SKM-1 treated with dmso at 0.1 percent for 144 hours (cell line): ENCODE measurements at regions not wholly inside any gene's neighbourhood (a gene's known extent, or its start where the extent isn't known, plus 50 kb on each side); places are given as distances from the start of the nearest gene placed in this dataset.
"Not testable (repeated sequence)": the region's sequence is repeated elsewhere in the genome, so short reads cannot be mapped to it uniquely, and the experiment has no call there.

Source experiments
- DNase-seq: peaks from one replicate; lab custom pipeline; 2025; ENCODE audit not compliant: unreplicated experiment; lab: John Stamatoyannopoulos, UW

DNA sequence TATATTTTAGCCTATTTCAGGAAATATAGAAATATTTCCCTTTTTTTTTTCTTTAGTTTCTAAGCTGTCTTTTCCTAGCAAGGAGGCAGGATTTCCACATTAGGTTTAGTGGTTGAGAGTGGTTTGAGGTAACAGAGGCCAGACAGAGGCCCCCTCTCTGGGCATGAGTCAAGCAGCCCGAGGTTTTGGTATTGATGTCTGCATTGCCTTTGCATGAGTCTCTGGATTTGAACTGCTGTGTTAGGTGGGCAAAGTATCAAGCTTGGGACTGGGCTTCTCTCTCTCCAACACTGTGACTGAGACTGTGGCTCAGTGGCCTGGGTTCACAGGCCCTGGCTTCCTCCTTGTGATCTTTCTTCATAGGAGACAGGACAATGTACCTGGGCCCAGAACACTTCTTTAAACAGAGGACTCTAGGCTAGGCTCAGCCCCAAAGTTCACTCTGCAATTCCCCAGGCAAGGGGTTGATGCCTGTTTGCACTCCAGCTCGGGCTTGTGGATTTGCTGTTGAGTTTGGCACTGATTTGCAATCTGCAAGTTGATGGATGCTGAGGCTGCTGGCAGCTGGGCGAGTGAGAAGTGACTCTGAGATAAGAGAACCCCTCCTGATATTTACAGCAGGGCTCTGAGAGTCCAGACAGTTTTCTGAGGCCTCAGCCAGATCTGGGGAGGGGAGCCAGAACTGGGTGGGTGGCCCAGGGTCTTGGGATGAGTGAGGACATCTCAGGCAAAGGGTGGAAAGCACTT is 271.2 kb downstream of the EN1 start:
- DNase-seq = no peak

DNA sequence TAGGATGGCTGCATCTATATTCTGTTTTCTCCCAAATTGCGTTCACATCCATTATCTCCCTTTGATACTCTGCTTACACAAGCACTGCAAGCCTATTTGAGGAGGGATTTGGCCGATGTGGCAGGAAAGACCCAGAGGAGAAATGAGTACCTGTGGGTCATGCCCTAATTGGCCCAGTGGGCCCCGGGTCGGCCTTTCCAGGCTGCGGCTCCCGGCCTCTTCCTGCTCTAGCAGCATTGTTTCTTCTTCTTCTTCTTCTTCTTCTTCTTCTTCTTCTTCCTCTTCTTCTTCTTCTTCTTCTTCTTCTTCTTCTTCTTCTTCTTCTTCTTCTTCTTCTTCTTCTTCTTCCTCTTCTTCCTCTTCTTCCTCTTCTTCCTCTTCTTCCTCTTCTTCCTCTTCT is 275.1 kb downstream of the EN1 start:
- not testable (repeated sequence) for DNase-seq

DNA sequence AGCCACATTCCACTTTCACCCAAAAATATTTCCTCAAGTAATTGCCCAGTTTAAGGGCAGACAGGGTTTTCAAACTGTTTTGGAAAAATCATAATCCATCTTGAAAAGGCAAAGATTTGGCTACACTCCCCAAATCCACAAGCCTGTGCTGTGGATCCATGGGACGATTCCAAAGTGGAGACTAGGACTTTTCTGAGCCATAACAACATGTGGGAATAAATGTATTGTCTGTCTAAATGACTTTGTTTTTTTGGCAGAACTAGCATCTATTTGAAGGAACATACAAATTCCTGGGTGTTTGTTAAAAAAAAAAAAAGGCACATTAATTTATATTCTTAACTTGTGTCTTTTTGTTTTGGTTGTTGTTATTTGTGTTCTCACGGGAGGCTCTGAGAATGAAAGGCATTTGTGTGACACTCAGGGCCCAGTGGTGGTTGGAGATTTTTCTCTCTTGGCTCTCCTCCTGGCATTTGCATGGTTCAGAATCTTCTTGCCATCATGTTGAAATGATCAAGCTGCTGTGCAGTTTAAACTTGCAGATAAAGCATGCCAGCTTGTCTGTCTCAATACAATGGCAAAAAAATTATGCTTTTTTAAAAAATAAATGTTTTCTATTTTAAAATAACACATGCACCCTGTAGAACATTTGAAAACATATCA is 277.4 kb downstream of the EN1 start:
- no peak for DNase-seq

DNA sequence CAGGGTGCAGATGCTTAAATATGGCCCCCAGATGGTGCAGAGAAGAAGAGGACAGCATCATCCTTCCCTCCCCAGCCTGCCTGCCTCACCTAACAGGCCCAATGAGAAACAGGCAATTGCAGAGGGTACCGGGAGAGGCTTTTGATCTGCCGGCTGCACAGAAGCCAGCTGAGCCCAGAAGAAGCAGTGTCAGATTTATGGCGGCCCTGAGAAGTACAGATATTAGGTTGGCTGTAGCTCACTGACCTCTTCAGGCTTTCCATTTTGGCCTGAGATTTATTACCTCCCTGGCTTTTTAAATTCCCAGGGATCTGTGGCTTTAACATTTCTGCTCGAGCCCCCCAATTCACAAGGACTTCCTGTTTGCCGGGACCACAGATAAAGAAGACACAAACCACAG is 278.7 kb downstream of the EN1 start:
- no peak for DNase-seq

DNA sequence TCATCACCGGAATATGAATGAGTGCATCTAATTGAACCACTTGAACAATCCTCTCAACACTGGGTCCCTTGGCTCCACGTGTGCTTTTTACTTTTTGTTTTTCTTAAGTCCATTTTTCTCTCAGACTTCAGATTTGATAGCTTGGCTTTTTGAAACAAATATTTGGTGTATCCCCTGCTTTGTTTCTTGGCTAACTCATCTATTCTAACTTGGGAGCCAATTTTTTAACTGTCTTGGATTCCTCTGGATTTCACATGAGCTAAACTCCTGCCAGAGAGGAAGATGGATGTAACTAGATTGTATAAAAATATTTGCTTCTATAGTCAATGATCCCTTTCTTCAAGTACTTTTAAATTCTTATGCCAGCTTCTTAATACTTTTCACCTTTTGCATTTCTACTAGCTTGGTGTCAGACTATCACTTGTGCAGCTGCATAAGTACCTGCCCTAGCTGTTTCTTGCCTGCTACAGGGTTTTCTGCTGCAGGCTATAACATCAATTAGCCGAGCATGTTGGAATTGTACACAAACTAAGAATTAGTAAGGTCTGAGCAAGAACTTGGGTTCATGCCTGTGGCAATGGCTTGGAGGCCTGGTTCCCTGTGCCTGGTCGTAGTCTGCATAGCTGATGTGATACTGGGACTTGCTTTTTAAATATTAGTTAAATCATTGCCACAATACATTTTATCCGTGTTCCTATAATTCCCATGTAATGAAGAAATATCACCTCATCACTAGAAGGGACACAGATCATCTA is 281.5 kb downstream of the EN1 start:
- DNase-seq = no peak

DNA sequence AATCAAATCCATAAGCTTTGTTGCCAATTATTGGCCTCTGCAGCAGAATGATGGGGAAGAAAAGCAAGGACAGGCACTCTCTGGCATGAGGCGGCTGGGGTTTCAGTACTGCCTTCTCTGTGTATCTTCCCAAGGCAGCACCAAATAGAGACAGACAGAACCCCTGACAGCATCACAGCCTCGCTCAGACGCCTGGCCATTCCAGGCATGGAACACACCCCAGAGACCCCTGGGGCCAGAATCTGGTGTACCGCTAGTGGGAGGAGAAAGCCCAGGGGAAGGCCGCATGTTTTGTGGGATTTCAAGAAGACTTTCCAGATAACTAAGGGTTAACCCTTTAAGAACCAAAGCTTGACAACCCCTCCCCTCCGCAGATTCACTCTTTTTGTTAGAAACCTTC is 282.1 kb downstream of the EN1 start:
- DNase-seq = no peak

DNA sequence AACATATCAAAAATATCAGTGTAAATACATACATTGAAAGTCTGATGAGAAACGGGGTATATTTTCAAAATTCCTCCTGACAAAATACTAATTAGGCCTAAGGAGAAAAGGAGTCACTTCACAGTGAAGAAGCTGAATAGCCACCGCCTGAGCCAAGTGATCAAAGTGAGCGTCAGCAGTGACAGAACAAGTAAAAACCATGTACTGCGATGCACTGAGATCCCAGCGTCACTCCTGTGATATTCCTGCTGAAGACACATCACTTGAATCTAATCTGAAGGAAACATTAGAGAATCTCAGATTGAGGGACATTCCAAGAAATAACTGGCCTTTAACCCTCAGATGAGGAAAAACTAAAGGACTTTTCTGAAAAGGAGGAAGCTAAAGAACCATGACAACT is 285.3 kb downstream of the EN1 start:
- DNase-seq = no peak

DNA sequence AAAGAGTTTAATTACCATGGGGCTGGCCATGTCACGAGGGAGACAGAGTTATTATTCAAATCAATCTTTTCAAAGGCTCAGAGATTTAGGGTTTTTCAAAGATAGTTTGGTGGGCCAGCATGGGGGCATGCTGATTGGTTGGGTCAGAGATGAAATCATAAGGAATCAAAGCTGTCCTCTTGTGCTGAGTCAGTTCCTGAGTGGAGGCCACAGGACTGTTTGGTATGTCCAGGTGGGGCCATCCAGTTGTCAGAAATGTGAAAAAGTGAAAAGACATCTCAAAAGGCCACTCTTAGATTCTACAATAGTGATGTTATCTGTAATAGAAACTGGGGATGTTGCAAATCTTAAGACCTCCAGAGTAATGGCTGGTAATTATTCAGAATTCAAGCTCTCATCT is 288.6 kb downstream of the EN1 start:
- DNase-seq = no peak

DNA sequence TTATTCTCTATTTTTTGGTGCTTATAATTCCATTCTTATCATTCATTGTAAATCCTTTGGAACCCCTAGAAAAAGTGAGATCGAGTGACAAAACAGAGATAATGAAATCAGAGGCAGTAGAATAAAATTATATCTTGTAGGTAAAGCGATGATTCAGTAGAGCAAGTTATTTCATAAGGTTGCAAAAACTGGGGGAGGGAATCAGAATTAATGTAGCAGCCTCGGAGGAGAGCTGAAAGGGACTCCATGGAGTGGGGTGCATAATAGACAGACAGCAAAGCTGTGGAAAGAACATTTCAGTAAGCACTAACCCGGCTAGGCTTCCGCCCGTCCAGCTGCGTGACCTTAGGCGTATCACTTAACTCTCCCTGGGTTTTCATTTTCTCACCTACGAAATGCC is 289.7 kb downstream of the EN1 start:
- no peak for DNase-seq

DNA sequence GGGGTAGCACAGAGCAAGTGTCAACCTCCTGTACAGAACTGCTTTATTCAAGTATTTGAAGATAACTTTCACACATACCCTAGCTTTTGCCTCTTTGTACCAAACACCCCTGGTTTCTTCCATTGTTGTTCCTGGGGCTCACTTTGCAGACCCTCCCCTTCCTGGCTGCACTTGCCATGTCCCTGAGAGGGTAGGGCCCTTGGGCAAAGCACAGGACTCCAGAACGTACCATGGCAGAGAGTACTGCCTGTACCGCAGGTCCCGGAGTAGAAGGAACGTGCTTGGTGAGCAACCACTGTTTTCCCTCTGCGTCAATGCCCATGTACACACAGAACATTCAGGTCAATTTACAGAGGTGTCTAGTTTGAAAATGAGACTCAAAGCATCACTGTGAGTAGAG is 290.4 kb downstream of the EN1 start:
- no peak for DNase-seq

DNA sequence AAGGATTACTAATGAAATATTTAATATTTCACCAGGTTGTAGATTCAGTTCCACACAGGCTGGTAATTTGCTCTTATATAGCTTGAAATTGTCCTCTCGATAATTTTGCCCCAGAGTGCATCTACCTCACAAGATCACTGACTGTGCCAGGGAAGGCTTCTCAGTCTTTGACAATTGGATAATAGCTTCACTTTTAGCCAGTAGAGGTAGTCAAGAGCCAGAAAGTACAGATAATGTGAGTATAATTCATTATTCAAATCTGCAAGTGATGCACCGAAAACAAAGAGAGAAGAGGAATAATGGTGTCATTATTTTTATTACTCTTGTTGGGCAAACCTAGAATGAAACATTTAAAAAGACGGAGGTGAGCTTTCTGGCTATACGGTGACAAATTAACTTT is 292.8 kb downstream of the EN1 start:
- no peak for DNase-seq

DNA sequence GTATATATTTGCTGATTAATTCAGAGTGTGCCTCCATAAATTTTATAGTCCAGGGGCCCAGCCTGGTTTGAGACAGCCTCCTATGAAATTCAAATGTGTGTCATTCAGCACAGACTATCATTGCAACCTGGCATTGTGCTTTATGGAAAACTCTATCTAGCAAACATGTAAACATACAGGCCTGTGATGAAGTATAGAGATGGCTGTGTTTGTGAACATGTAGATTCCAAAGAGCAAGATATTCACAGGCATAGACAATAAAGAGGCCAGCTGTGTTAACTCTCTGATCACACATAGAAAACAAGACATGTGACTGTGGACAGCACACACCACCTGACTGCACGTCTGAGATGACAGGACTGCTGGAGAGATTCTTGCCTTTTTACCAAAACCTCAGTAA is 297.9 kb downstream of the EN1 start:
- DNase-seq = no peak

DNA sequence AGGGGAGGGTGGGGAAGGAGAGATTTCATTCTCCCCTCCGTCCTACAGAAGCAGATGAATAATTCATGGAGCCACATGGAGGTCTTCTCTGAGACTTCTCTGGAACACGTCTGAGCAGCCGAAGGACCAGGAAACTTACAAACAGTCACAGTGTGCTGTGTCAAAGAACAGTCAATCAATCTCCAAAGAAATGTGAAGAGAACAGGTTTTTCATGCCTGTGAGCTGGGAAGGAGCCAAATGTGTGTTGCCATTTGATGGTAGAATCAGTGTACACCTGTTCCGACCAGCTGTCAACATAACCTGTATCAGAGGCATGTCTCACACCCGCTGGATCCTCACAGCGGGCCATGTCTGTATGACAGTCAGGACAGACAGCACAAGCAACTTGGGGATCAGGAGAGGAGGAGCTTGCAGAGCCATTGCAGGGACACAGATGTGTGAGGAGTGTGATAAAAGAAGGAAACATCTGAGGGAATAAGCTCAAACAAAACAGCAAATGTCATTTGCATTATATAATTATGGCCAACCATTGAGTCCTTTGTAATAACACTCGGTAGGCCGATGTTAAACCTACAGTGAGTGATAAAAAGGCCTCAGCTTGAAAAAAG is 298.5 kb downstream of the EN1 start:
- DNase-seq = no peak

DNA sequence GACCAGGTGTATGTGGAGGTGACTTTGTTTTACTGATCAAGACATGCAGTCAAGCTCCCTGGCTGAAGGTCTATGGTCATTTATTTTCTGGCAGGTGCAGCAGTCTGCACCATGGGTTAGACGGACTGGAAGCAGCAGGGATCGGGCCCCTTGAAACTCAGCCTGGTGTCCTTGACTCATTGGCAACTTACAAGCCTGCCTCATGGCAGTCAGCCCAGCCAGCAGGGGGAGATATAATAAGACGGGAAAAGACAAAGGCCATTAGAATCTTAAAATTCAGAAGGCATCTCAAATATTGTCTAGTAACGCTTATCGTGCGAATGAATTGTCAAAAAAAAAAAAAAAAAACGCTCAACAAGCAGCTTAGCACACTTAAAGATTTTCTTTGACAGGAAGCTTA is 308.2 kb downstream of the EN1 start:
- DNase-seq = no peak

DNA sequence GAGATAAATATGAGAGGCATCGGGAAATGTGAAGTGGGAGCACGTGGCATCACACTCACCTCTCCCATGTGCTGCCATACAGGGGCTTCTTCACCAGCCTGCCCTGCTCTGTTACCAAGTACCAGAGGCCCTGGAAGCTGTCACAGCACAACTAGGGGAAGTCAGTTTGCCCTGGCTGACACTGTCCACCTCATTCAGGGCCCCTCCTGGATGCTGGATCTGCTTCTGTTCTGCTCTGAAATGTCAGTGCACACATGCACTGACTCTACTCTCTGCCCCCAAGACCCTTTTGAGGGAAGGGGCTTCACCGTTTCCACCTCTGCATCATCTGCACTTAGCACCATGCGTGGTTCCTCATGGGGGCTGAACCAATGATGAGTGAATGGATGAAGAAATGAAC is 311.1 kb downstream of the EN1 start:
- no peak for DNase-seq

DNA sequence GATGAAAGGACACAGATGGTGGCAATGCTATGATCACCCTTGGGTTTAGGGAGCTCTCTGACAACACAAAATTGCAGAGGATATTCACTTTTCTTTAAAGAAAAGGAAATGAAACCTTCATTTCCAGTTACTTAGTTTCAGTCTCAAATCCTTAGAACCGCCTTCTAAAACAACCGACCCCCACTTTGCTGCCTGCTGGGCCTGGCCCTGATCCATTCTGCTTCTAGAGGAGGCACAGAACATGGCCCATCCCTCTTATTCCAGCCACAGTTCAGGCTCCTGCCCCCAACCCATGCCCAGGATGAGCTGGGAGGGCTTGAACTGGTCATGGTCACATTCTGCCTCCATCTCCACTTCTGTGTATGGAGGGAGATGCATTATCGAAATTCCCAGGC is 311.6 kb downstream of the EN1 start:
- no peak for DNase-seq

DNA sequence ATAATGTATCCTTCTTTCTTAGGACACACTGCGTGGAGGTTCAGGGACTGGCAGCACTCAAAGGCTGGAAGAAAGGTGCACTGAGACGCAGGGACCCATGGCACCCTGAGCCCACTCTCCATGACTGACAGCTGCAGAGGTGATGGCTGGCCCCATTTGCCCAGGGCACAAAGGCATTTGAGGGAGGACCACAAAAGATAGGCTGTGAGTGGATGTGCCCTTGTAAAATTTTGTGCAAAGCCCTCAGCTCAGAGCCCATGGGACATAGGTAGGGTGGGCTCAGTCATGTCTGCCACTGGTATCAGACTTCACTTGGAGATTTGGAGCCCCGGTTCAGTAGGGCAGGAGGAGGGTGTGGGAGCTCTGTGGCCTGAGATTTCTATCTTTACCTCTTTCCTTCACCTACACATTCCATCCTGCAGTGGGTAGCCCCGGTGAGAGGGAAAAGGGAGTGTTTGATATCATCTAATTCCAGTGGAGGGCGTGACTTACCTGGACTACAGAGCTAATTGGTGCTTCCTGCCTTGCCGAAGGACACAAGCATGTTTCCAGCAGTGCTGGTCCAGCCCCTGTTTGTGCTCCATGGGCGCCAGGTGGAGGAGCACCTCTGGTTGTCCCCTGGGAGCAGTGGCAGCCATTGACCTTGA is 312.2 kb downstream of the EN1 start:
- no peak for DNase-seq

DNA sequence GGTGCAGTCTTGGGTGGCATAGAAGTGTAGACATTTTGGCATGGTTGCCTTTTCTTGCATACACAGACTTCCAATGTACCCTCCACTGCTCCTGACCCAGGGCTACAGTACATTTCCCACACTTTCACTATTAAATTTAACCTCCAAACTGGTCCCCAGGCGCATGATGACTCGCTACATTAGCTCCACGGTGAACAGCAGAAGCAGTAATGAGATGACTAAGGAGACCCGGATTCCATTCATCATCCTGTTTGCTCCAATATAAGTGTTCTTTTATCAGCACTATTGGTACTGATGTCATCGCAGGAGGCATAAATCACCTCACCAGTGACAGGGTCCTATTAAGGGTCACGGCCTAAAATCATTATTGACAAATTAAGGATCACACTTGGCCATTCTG is 316.5 kb downstream of the EN1 start:
- no peak for DNase-seq

DNA sequence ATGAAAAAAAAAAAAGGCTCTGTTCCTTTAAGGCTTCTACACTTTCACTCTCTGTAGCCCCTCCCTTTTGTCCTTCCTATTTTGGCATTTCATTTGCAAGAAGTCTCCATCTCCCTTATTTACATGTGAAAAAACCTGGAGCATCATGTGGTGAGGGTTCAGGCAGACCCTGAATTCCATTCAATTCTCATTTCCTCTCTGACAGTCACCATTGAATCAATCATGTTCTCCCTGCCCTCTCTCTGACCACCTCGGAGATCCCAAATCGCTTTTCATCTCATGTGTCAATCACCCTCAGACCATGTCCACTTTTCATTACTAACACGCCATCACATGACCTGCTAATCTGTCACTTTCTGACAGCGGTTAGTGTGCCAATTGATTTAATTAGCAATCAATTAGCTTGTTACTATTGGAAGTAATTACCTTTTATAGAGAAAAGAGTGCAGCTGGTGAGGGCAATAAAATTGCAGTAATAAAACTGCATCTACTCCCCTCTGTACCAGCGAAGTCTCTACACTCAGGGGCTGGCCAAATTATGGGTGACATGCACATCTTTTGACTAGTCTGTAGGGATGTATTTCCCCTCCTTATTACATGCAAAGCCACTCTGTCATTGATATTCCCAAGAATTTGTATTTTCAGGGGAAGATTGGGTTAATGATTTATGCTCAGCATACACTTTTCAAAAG is 317.4 kb downstream of the EN1 start:
- no peak for DNase-seq

DNA sequence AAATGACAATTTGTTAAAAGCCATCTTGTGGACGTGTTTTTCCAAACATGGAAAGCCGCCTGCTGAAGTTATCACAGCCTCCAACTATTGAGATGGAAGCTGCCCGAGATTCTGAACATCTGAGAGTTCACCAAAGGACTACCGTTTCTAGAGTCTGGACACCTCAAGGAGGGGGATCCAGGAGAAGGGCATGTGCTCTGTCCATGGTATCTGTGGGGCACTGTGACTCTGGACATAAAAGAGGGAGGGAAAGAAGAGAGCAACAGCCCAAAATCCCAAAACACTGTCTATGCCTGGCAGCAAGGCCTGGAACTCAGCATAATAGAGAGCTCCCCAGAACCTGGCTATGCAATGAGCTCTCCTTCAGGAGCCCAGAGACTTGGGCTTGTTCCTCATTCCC is 319.9 kb downstream of the EN1 start:
- DNase-seq = no peak

DNA sequence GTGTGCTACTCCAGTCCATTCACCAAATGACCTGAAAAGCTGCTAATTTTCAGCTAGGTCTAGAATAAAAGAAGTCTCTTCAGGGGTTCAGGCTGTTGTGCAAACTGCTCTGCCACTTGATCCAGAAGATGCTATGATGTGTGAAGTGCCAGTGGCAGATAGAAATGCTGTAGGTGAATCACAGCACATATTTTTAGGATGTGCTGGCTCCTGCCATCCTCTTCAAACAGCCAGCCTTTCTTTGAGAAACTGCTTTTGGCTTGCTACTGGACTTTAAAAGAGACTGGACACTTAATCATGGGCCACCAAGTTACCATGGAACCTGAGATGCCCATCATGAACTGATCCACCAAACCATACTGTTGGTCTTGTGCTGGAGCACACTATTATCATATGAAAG is 322.1 kb downstream of the EN1 start:
- DNase-seq = no peak
